ENCODE measurements at regions not wholly inside any gene's neighbourhood (a gene's known extent, or its start where the extent isn't known, plus 50 kb on each side); places are given as distances from the start of the nearest gene placed in this dataset.

- no peak for TF ChIP-seq ZNF460 (CRISPR knock-in tag; IDR thresholded peaks at IDR 0.05; ENCODE audit: borderline replicate concordance)
- no peak for TF ChIP-seq POLR2AphosphoS2 (IDR thresholded peaks at IDR 0.05; ENCODE audit: low read depth, low read length)
- TF ChIP-seq ZNF550 (CRISPR knock-in tag; IDR thresholded peaks at IDR 0.05; ENCODE audit: borderline replicate concordance): no peak
- TF ChIP-seq ZNF337 (CRISPR knock-in tag; IDR thresholded peaks at IDR 0.05; ENCODE audit: borderline replicate concordance, low read depth): no peak
- TF ChIP-seq SMYD3 (CRISPR knock-in tag; IDR thresholded peaks at IDR 0.05): no peak
Observed at GRCh38 chr17:34122515-34122914, 132.6 kb upstream of the CCL2 start (continued).

- Histone ChIP-seq H3K27ac (ENCODE audit: extremely low read length, insufficient read depth, low read length) (no peak overlapping the region), H3K4me2 (ENCODE audit: low read depth, low read length) (no peak overlapping the region), H3K27me3 (ENCODE audit: control insufficient read depth in 1 of 2, insufficient read depth in 2 of 2, low read length in 2 of 2) (no peaks in the 10 kb centered on the region; a peak in 1 of 5 replicates), H2AFZ (ENCODE audit: low read length) (no peak overlapping the region), H3K9ac (ENCODE audit: insufficient read depth, low read depth, low read length) (no peak overlapping the region), H3K4me1 (ENCODE audit: insufficient read depth, low read length) (no peaks in the 10 kb centered on the region), H3K4me3 (replicated peaks in 1 of 3; ENCODE audit: insufficient read depth in 1 of 3, low read depth in 2 of 3, low read length in 3 of 3) (no peak overlapping the region), H3K79me2 (ENCODE audit: insufficient read depth, low read length) (no peaks in the 10 kb centered on the region), H4K20me1 (ENCODE audit: insufficient read depth, low read length) (no peaks in the 10 kb centered on the region), H3K36me3 (replicated peaks in 1 of 2; ENCODE audit: control insufficient read depth in 1 of 2, insufficient read depth in 2 of 2, low read length in 2 of 2) (no peaks in the 10 kb centered on the region), H3K9me3 (ENCODE audit: low read length) (no peaks in the 10 kb centered on the region)
- in situ Hi-C loops (cut with HindIII; ENCODE audit: extremely low pct_ligation_motif_present, low pct_unique_long_range_greater_than_20kb) (no loop called here), intact Hi-C loops (cut with micrococcal nuclease; ENCODE audit: unreplicated experiment) (no loop called here)
- BruUV-seq (replicated peaks): no TSS peak
- no peak for ATAC-seq
- WGBS (ENCODE audit: low lambda C conversion rate): 1% methylated on average over 6 of the region's 6 CpGs
- no peak for DNase-seq (ENCODE audit: low spot score)
- POLR2A ChIA-PET: no interaction called here
- CTCF ChIA-PET (ENCODE audit: low intra/inter-chr PET ratio, low total read pairs): no interaction called here
- FAIRE-seq: no peak
- no peak for TF ChIP-seq ZBTB34 (CRISPR knock-in tag; IDR thresholded peaks at IDR 0.05)
- TF ChIP-seq LCORL (IDR thresholded peaks at IDR 0.05): no peak
- no peak for TF ChIP-seq LCORL (CRISPR knock-in tag; IDR thresholded peaks at IDR 0.05)
- TF ChIP-seq NR2C2 (CRISPR knock-in tag; IDR thresholded peaks at IDR 0.05; ENCODE audit: borderline replicate concordance): no peak
- no peak for TF ChIP-seq ZFP90 (CRISPR knock-in tag; IDR thresholded peaks at IDR 0.05; ENCODE audit: borderline replicate concordance)
- no peak for TF ChIP-seq ZNF773 (CRISPR knock-in tag; IDR thresholded peaks at IDR 0.05; ENCODE audit: borderline replicate concordance)
- TF ChIP-seq ZNF713 (CRISPR knock-in tag; IDR thresholded peaks at IDR 0.05): no peak
- TF ChIP-seq SMARCC2 (IDR thresholded peaks at IDR 0.05): no peak
- no peak for TF ChIP-seq PHB2 (IDR thresholded peaks at IDR 0.05; ENCODE audit: partially characterized antibody)
- no peak for TF ChIP-seq ZNF543 (CRISPR knock-in tag; IDR thresholded peaks at IDR 0.05)
- TF ChIP-seq ZNF446 (CRISPR knock-in tag; IDR thresholded peaks at IDR 0.05): no peak
- no peak for TF ChIP-seq PHF5A (CRISPR knock-in tag; IDR thresholded peaks at IDR 0.05; ENCODE audit: low read depth, unreplicated experiment)
- no peak for TF ChIP-seq TFDP2 (CRISPR knock-in tag; IDR thresholded peaks at IDR 0.05)
- TF ChIP-seq IRF9 (CRISPR knock-in tag; IDR thresholded peaks at IDR 0.05; ENCODE audit: borderline replicate concordance): no peak
- no peak for TF ChIP-seq KLF9 (CRISPR knock-in tag; IDR thresholded peaks at IDR 0.05; ENCODE audit: low read depth)
Observed at GRCh38 chr17:34125010-34125409, 130.1 kb upstream of the CCL2 start.

Data from HepG2 (cell line).